Right atrium auricular region (tissue), 2 donors: ENCODE measurements at regions not wholly inside any gene's neighbourhood (a gene's known extent, or its start where the extent isn't known, plus 50 kb on each side); places are given as distances from the start of the nearest gene placed in this dataset.

Experiments used
- DNase-seq: peaks from one replicate; pipeline ENCODE4 v3.0.0-alpha.2; 2019; ENCODE audit warnings: low spot score
- H3K27ac ChIP-seq, 2 donors: fragments of 200-600 bp; sonication (generic); 1 replicate in 1 of 2; 2 replicates in 1 of 2; pipeline ENCODE4 v1.5.1; 2016 to 2019
- H3K27me3 ChIP-seq, 2 donors: fragments of 200-600 bp; sonication (generic); one replicate each; pipeline versions ENCODE4 v1.5.1 to v1.6.0; 2017 to 2019
- H3K36me3 ChIP-seq: fragments of 200-600 bp; sonication (generic); one replicate; pipeline ENCODE4 v1.5.1; 2016
- H3K4me1 ChIP-seq, 2 donors: fragments of 200-600 bp; sonication (generic); one replicate each; pipeline versions ENCODE4 v1.5.1 to v1.6.0; 2017 to 2019
- H3K4me3 ChIP-seq, 2 donors: fragments of 200-600 bp; sonication (generic); 1 replicate in 1 of 2; 2 replicates in 1 of 2; pipeline ENCODE4 v1.5.1; 2017 to 2019; ENCODE audit warnings: mild to moderate bottlenecking in 1 of 2, moderate library complexity in 1 of 2
- H3K9me3 ChIP-seq, 2 donors: fragments of 200-600 bp; sonication (generic); one replicate each; pipeline ENCODE4 v1.5.1; 2019
- CTCF ChIP-seq, 2 donors: fragments of 200-600 bp; sonication (generic); IDR thresholded peaks; one replicate each; pipeline ENCODE4 v1.5.1; 2019; ENCODE audit warnings: antibody characterized with exemption in 2 of 2

- TF ChIP-seq CTCF (IDR thresholded peaks at IDR 0.05), result no peak
- no peak overlapping the region for H3K27ac ChIP-seq
- H3K9me3 ChIP-seq, result no peaks in the 10 kb centered on the region
Observed at GRCh38 chr3:59451800-59452746, 402.2 kb upstream of the CFAP20DC start.

DNA sequence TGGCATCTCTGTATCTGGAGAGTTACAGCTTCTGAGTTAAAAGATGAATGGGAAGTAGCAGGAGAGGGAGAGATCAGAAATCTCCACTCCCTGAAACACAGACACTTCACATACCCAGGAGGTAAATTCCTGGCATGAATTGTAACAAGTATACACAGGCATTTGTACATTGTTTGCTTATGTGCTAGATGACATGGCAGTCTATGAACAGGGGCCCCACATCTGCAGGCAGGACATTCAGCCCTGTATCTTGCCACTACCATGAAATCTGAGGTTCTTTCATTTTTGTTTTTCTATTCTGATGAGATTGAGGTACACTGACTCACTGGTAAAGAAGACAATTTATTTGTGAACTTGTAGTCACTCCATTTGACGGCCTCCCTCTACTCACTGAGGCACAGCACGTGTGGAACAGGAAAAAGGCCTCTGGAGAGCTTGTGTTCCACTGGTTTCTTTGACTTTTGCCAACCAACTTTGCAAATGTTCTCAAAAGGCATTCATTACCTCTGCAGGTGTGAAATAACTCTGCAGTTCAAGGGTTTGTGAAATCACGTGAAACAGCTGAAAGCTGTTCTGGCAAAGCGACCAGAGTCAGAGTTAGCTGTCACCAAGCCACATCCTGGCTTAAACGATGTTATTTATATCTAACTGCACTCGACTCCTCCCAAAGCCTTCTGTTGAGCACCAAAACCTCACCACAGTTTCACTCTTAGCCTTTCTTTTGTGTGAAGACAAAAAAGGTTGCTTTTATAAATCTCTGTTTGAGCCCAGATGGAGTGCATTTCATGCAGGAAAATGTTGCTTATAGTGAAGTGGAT lies 401.3 kb upstream of the CFAP20DC start:
- H3K27ac ChIP-seq, result peak overlapping the region in 1 of 2 donors; percentile 8
- no peaks in the 10 kb centered on the region for H3K4me1 ChIP-seq
- H3K36me3 ChIP-seq, result no peaks in the 10 kb centered on the region
- DNase-seq, result no peak
- TF ChIP-seq CTCF (IDR thresholded peaks at IDR 0.05), result no peak
- H3K27me3 ChIP-seq, result no peaks in the 10 kb centered on the region
- H3K9me3 ChIP-seq, result no peaks in the 10 kb centered on the region
- H3K4me3 ChIP-seq, result no peak overlapping the region

More at GRCh38 chr3:59451800-59452746, 402.2 kb upstream of the CFAP20DC start:
- H3K4me1 ChIP-seq, result no peaks in the 10 kb centered on the region
- no peak overlapping the region for H3K4me3 ChIP-seq
- H3K27me3 ChIP-seq, result no peaks in the 10 kb centered on the region
- DNase-seq, result no peak
- H3K36me3 ChIP-seq, result no peaks in the 10 kb centered on the region

DNA sequence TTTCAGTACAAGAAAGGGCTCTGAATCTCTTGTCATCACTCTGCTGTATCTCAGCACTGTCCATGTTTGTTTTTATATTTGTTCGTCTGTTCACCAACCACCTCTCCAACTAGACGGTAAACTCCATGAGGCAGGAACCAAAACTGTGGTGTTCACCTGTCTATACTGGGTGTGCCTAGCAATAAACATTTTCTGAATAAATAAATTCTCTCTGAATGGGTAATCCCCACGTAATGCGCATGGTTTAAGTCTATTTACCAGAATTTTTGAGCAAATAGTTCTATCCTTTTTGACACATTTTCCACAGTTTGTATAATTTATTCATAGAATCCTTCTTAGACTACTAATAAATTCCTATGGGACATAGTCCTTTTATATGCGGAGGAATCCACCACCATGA lies 400.6 kb upstream of the CFAP20DC start:
- H3K27ac ChIP-seq, result no peak overlapping the region
- no peak for TF ChIP-seq CTCF (IDR thresholded peaks at IDR 0.05)

DNA sequence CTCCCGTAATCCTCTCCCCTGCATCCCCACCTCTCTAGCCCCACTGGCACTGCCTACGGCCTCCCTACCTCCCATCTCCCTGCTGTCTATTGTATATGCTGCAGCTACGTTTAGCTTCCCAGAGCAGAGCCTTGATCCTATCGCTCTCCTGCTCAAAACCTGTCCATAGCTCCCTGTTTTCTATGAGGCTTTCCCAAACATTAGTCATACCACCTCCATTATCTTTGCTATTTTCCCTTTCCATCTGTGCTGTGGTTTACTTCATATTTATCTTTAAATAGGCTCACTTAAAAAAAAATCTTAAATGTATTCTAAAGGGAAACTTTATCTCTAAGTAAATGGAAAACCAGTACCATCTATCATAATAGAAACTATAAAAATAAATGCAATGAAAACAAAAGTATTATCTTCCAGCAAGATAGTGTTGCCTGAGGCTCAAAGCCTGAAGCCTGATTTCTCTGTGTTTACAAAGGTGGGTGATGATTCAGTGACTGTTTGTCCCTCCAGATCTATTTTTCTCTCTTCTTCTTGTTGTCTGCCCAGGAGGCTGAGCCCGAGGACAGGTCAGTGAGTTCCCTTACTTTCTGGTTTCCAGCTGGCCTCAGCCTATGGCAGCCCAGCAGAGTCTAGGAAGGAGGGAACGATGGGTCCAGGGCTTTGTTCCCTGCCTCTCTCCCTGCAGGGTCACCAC lies 397.1 kb upstream of the CFAP20DC start:
- Histone ChIP-seq H3K9me3 (no peaks in the 10 kb centered on the region), H3K27me3 (no peaks in the 10 kb centered on the region), H3K4me1 (no peaks in the 10 kb centered on the region), H3K36me3 (no peaks in the 10 kb centered on the region), H3K4me3 (no peak overlapping the region), H3K27ac (no peak overlapping the region)
- no peak for DNase-seq
- TF ChIP-seq CTCF (IDR thresholded peaks at IDR 0.05), result no peak

More for the DNA sequence above, 400.6 kb upstream of the CFAP20DC start:
- H3K9me3 ChIP-seq, result no peaks in the 10 kb centered on the region
- DNase-seq, result no peak
- no peaks in the 10 kb centered on the region for H3K36me3 ChIP-seq
- H3K27me3 ChIP-seq, result no peaks in the 10 kb centered on the region
- H3K4me1 ChIP-seq, result no peaks in the 10 kb centered on the region
- H3K4me3 ChIP-seq, result no peak overlapping the region

GRCh38 chr3:59444676-59445075 lies 394.9 kb upstream of the CFAP20DC start:
- TF ChIP-seq CTCF (IDR thresholded peaks at IDR 0.05), result no peak
- Histone ChIP-seq H3K27me3 (no peaks in the 10 kb centered on the region), H3K36me3 (no peaks in the 10 kb centered on the region), H3K9me3 (no peaks in the 10 kb centered on the region), H3K4me1 (no peaks in the 10 kb centered on the region), H3K4me3 (no peak overlapping the region), H3K27ac (no peak overlapping the region)
- no peak for DNase-seq
